ENCODE measurements at regions not wholly inside any gene's neighbourhood (a gene's known extent, or its start where the extent isn't known, plus 50 kb on each side); places are given as distances from the start of the nearest gene placed in this dataset.
"Not testable (repeated sequence)": the region's sequence is repeated elsewhere in the genome, so short reads cannot be mapped to it uniquely, and the experiment has no call there.

- TF ChIP-seq MYC (IDR thresholded peaks at IDR 0.05; ENCODE audit: low read depth, low read length) (no peak), CTCF (IDR thresholded peaks at IDR 0.05; ENCODE audit: low read depth, low read length) (no peak), POLR2A (IDR thresholded peaks at IDR 0.05; ENCODE audit: extremely low read depth, insufficient read length) (no peak), MAX (IDR thresholded peaks at IDR 0.05; ENCODE audit: low read depth, low read length) (no peak)
- no peak for DNase-seq (ENCODE audit: low read depth)
- H3K4me3 ChIP-seq (ENCODE audit: low read depth, low read length): no peak overlapping the region
These were observed 205.0 kb upstream of the STAC start for GRCh38 chr3:36175113-36175812.

- H3K4me3 ChIP-seq (ENCODE audit: low read depth, low read length): no peak overlapping the region
- TF ChIP-seq CTCF (IDR thresholded peaks at IDR 0.05; ENCODE audit: low read depth, low read length): no peak
- no peak for TF ChIP-seq POLR2A (IDR thresholded peaks at IDR 0.05; ENCODE audit: extremely low read depth, insufficient read length)
- TF ChIP-seq MYC (IDR thresholded peaks at IDR 0.05; ENCODE audit: low read depth, low read length): no peak
- no peak for TF ChIP-seq MAX (IDR thresholded peaks at IDR 0.05; ENCODE audit: low read depth, low read length)
- no peak for DNase-seq (ENCODE audit: low read depth)
These were observed 204.3 kb upstream of the STAC start for GRCh38 chr3:36175916-36176461.

GRCh38 chr3:36178018-36178417, 202.3 kb upstream of the STAC start:
- DNase-seq (ENCODE audit: low read depth): no peak
- TF ChIP-seq CTCF (IDR thresholded peaks at IDR 0.05; ENCODE audit: low read depth, low read length): no peak
- TF ChIP-seq MYC (IDR thresholded peaks at IDR 0.05; ENCODE audit: low read depth, low read length): no peak
- TF ChIP-seq POLR2A (IDR thresholded peaks at IDR 0.05; ENCODE audit: extremely low read depth, insufficient read length): no peak
- no peak for TF ChIP-seq MAX (IDR thresholded peaks at IDR 0.05; ENCODE audit: low read depth, low read length)
- H3K4me3 ChIP-seq (ENCODE audit: low read depth, low read length): no peak overlapping the region

- no peak overlapping the region for H3K4me3 ChIP-seq (ENCODE audit: low read depth, low read length)
- TF ChIP-seq MYC (IDR thresholded peaks at IDR 0.05; ENCODE audit: low read depth, low read length) (no peak), CTCF (IDR thresholded peaks at IDR 0.05; ENCODE audit: low read depth, low read length) (no peak), POLR2A (IDR thresholded peaks at IDR 0.05; ENCODE audit: extremely low read depth, insufficient read length) (no peak), MAX (IDR thresholded peaks at IDR 0.05; ENCODE audit: low read depth, low read length) (no peak)
- no peak for DNase-seq (ENCODE audit: low read depth)
These were observed 198.3 kb upstream of the STAC start for GRCh38 chr3:36182024-36182423.

GRCh38 chr3:36187197-36187596, 193.1 kb upstream of the STAC start:
- not testable (repeated sequence) for DNase-seq (ENCODE audit: low read depth); H3K4me3 ChIP-seq (ENCODE audit: low read depth, low read length)

GRCh38 chr3:36192901-36193300, 187.4 kb upstream of the STAC start:
- no peak overlapping the region for H3K4me3 ChIP-seq (ENCODE audit: low read depth, low read length)
- DNase-seq (ENCODE audit: low read depth): no peak
- no peak for TF ChIP-seq MAX (IDR thresholded peaks at IDR 0.05; ENCODE audit: low read depth, low read length)
- TF ChIP-seq CTCF (IDR thresholded peaks at IDR 0.05; ENCODE audit: low read depth, low read length): no peak
- TF ChIP-seq POLR2A (IDR thresholded peaks at IDR 0.05; ENCODE audit: extremely low read depth, insufficient read length): no peak
- no peak for TF ChIP-seq MYC (IDR thresholded peaks at IDR 0.05; ENCODE audit: low read depth, low read length)
